ENCODE measurements at regions not wholly inside any gene's neighbourhood (a gene's known extent, or its start where the extent isn't known, plus 50 kb on each side); places are given as distances from the start of the nearest gene placed in this dataset.

GRCh38 chr10:92756201-92757065 lies 66.7 kb downstream of the HHEX start (continued):
- no peak for TF ChIP-seq ZBTB40 (IDR thresholded peaks at IDR 0.05)
- no peak for TF ChIP-seq ZBTB40 (CRISPR knock-in tag; IDR thresholded peaks at IDR 0.05)
- no peak; the same call in 1 of the 2 replicates for TF ChIP-seq REST (IDR thresholded peaks at IDR 0.05; ENCODE audit: borderline replicate concordance)
- TF ChIP-seq REST (CRISPR knock-in tag; IDR thresholded peaks at IDR 0.05; ENCODE audit: low read depth), result no peak
- TF ChIP-seq KDM4B (IDR thresholded peaks at IDR 0.05; ENCODE audit: borderline replicate concordance in 2 of 2, low read depth in 1 of 2), result no peak
- no peak for TF ChIP-seq ZSCAN29 (IDR thresholded peaks at IDR 0.05)
- no peak for TF ChIP-seq ZNF57 (CRISPR knock-in tag; IDR thresholded peaks at IDR 0.05)
- TF ChIP-seq DIDO1 (tag; IDR thresholded peaks at IDR 0.05; ENCODE audit: low read depth), result no peak
- TF ChIP-seq ZNF282 (CRISPR knock-in tag; IDR thresholded peaks at IDR 0.05), result no peak

Data from K562 (cell line).